ENCODE measurements at regions not wholly inside any gene's neighbourhood (a gene's known extent, or its start where the extent isn't known, plus 50 kb on each side); places are given as distances from the start of the nearest gene placed in this dataset.

GRCh38 chr2:21427606-21428005 is 303.8 kb downstream of the TDRD15 start (continued):
- no peak for TF ChIP-seq ARID4B (CRISPR knock-in tag; IDR thresholded peaks at IDR 0.05; ENCODE audit: borderline replicate concordance)
- TF ChIP-seq JAZF1 (CRISPR knock-in tag; IDR thresholded peaks at IDR 0.05), result no peak
- no peak for TF ChIP-seq E2F1 (CRISPR knock-in tag; IDR thresholded peaks at IDR 0.05)
- TF ChIP-seq TEAD4 (CRISPR knock-in tag; IDR thresholded peaks at IDR 0.05), result no peak
- no peak for TF ChIP-seq ZNF232 (CRISPR knock-in tag; IDR thresholded peaks at IDR 0.05)
- TF ChIP-seq, protein P1, sequence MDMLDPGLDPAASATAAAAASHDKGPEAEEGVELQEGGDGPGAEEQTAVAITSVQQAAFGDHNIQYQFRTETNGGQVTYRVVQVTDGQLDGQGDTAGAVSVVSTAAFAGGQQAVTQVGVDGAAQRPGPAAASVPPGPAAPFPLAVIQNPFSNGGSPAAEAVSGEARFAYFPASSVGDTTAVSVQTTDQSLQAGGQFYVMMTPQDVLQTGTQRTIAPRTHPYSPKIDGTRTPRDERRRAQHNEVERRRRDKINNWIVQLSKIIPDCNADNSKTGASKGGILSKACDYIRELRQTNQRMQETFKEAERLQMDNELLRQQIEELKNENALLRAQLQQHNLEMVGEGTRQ (CRISPR knock-in tag; IDR thresholded peaks at IDR 0.05), result no peak
- no peak for TF ChIP-seq ZNF219 (CRISPR knock-in tag; IDR thresholded peaks at IDR 0.05; ENCODE audit: borderline replicate concordance)

- H3K4me3 Mint-ChIP-seq, result no peak overlapping the region
- peaks cover 7% of the 10 kb centered on the region for H3K4me1 Mint-ChIP-seq
- no peaks in the 10 kb centered on the region for H3K27me3 Mint-ChIP-seq (ENCODE audit: low read depth)
- H3K27ac Mint-ChIP-seq, result no peak overlapping the region
- CTCF ChIA-PET, result interaction anchor here (0.6 kb wide), 1 partner anchor 1654 kb away, joined by 3 read pairs; no protein-coding TSS in a partner anchor
- DNase-seq (ENCODE audit: low spot score) (no peak), ATAC-seq (no peak)
- TF ChIP-seq, protein P2, sequence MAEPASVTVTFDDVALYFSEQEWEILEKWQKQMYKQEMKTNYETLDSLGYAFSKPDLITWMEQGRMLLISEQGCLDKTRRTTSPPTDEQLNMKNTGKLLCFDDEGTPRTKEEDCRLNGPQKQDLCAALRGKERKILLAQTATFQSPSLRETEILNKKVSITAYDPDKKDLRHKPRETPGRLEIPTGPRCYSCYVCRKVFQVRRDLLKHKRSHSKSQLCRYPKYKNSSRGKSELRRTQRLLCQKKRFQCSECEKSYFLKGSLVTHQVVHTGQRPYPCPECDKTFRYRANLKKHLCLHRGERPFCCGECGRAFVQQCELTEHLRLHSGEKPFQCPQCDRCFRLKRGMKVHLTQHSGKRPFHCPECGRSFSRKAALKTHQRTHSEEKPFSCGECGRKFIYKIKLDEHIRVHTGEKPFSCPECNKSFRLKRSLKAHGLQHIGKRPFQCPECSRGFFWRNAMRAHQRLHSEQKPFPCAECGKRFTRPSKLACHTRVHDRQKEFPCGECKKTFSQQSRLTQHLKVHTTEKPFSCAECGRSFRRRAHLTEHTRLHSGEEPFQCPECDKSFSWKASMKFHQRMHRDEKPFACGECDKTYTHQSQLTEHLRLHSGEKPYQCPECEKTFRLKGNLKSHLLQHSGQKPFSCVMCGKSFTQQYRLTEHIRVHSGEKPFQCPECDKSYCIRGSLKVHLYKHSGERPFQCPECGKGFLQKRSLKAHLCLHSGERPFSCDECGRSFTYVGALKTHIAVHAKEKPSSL (CRISPR knock-in tag; conservative IDR thresholded peaks at IDR 0.05), result no peak
- TF ChIP-seq ZNF317 (CRISPR knock-in tag; IDR thresholded peaks at IDR 0.05; ENCODE audit: borderline replicate concordance, low read depth) (no peak), AFF4 (CRISPR knock-in tag; IDR thresholded peaks at IDR 0.05; ENCODE audit: borderline replicate concordance) (no peak), NFE2L1 (CRISPR knock-in tag; IDR thresholded peaks at IDR 0.05) (no peak), ATF6 (CRISPR knock-in tag; IDR thresholded peaks at IDR 0.05) (no peak), RELA (CRISPR knock-in tag; IDR thresholded peaks at IDR 0.05; ENCODE audit: borderline replicate concordance) (no peak), TP53 (CRISPR knock-in tag; IDR thresholded peaks at IDR 0.05) (no peak), STAT6 (CRISPR knock-in tag; conservative IDR thresholded peaks at IDR 0.05; ENCODE audit: low read depth) (no peak), FOXJ3 (CRISPR knock-in tag; IDR thresholded peaks at IDR 0.05; ENCODE audit: borderline replicate concordance) (no peak), E2F1 (CRISPR knock-in tag; IDR thresholded peaks at IDR 0.05) (no peak)
- 0 out of 2 replicates have a peak, but pooled peaks cover 2% of the 10 kb centered on the region for H3K36me3 Mint-ChIP-seq
- peaks cover 25% of the 10 kb centered on the region for H3K9me3 Mint-ChIP-seq
- POLR2A ChIA-PET, result no interaction called here
These were observed 305.0 kb downstream of the TDRD15 start for GRCh38 chr2:21428754-21429153.

Measured in WTC11 (cell line).